Naive thymus-derived CD4-positive, alpha-beta T cell (primary cell): ENCODE measurements at regions not wholly inside any gene's neighbourhood (a gene's known extent, or its start where the extent isn't known, plus 50 kb on each side); places are given as distances from the start of the nearest gene placed in this dataset.
"Not testable (repeated sequence)": the region's sequence is repeated elsewhere in the genome, so short reads cannot be mapped to it uniquely, and the experiment has no call there.

Experiments used
- ATAC-seq: fragments of 150-1000 bp; cut with Tn5 transposase; 2 replicates; pipeline ENCODE4 v1.10.0; 2021; ENCODE audit warnings: mild to moderate bottlenecking, moderate library complexity
- CTCF ChIA-PET: fragments of 350-600 bp; sonication (Branson Sonifier 250); formaldehyde crosslinking; loops from one replicate; lab custom pipeline; 2021; ENCODE audit warnings: antibody characterized with exemption; lab: Charles Lee
- POLR2A ChIA-PET: fragments of 350-600 bp; sonication (Branson Sonifier 250); formaldehyde crosslinking; loops from one replicate; lab custom pipeline; 2021; ENCODE audit warnings: antibody characterized with exemption, inconsistent platforms; lab: Charles Lee
- DNase-seq, 9 donors: peaks; one replicate each; pipeline versions ENCODE4 v3.0.0 to v3.0.0-alpha.2; 2020 to 2022; ENCODE audit warnings: mixed read lengths in 1 of 9
- H3K27ac ChIP-seq: one replicate; pipeline ENCODE4 v1.7.0; 2013; ENCODE audit warnings: mild to moderate bottlenecking, low read depth, low read length, moderate library complexity
- H3K27me3 ChIP-seq, 2 donors: one replicate each; pipeline ENCODE4 v1.7.0; 2013; ENCODE audit warnings: low read length in 2 of 2, mild to moderate bottlenecking in 2 of 2, moderate library complexity in 2 of 2; ENCODE audit not compliant: control insufficient read depth in 2 of 2, insufficient read depth in 2 of 2
- H3K36me3 ChIP-seq, 3 experiments: 1 replicate in 2 of 3; 2 replicates in 1 of 3; pipeline ENCODE4 v1.7.0; 2013; ENCODE audit warnings: low read length in 3 of 3, mild to moderate bottlenecking in 3 of 3, moderate library complexity in 1 of 3; ENCODE audit not compliant: insufficient read depth in 3 of 3, control insufficient read depth in 2 of 3
- H3K4me1 ChIP-seq, 2 donors: one replicate each; pipeline ENCODE4 v1.7.0; 2013; ENCODE audit warnings: low read length in 2 of 2, mild to moderate bottlenecking in 2 of 2, moderate library complexity in 1 of 2; ENCODE audit not compliant: control insufficient read depth in 2 of 2, insufficient read depth in 2 of 2
- H3K4me3 ChIP-seq: 2 replicates; pipeline ENCODE4 v1.7.0; 2013; ENCODE audit warnings: mild to moderate bottlenecking, low read length
- H3K9me3 ChIP-seq, 3 experiments: 1 replicate in 2 of 3; 2 replicates in 1 of 3; pipeline ENCODE4 v1.7.0; 2013; ENCODE audit warnings: low read length in 3 of 3; ENCODE audit not compliant: control insufficient read depth in 2 of 3
- H3K27ac Mint-ChIP-seq, 9 donors: one replicate each; pipeline ENCODE4 v1.8.0; 2020 to 2022; ENCODE audit warnings: mixed read lengths in 9 of 9, mild to moderate bottlenecking in 8 of 9, moderate library complexity in 5 of 9, inconsistent platforms in 2 of 9
- H3K27me3 Mint-ChIP-seq, 5 donors: one replicate each; pipeline ENCODE4 v1.8.0; 2021 to 2022; ENCODE audit warnings: mixed read lengths in 5 of 5, mild to moderate bottlenecking in 1 of 5
- H3K36me3 Mint-ChIP-seq, 5 donors: one replicate each; pipeline ENCODE4 v1.8.0; 2020 to 2022; ENCODE audit warnings: mixed read lengths in 5 of 5, mild to moderate bottlenecking in 3 of 5, inconsistent platforms in 1 of 5
- H3K4me1 Mint-ChIP-seq, 7 donors: one replicate each; pipeline ENCODE4 v1.8.0; 2020 to 2022; ENCODE audit warnings: mixed read lengths in 7 of 7, mild to moderate bottlenecking in 3 of 7, inconsistent platforms in 1 of 7
- H3K4me3 Mint-ChIP-seq, 10 donors: one replicate each; pipeline ENCODE4 v1.8.0; 2020 to 2022; ENCODE audit warnings: mild to moderate bottlenecking in 10 of 10, mixed read lengths in 10 of 10, moderate library complexity in 6 of 10, inconsistent platforms in 2 of 10
- H3K9me3 Mint-ChIP-seq, 11 donors: one replicate each; pipeline ENCODE4 v1.8.0; 2020 to 2022; ENCODE audit warnings: mixed read lengths in 11 of 11, mild to moderate bottlenecking in 4 of 11, inconsistent platforms in 1 of 11, moderate library complexity in 1 of 11
- intact Hi-C, 2 donors: fragments of 100-400 bp; cut with micrococcal nuclease; formaldehyde crosslinking; loops; one replicate each; pipeline ENCODE4 v1.15.1; 2023

DNA sequence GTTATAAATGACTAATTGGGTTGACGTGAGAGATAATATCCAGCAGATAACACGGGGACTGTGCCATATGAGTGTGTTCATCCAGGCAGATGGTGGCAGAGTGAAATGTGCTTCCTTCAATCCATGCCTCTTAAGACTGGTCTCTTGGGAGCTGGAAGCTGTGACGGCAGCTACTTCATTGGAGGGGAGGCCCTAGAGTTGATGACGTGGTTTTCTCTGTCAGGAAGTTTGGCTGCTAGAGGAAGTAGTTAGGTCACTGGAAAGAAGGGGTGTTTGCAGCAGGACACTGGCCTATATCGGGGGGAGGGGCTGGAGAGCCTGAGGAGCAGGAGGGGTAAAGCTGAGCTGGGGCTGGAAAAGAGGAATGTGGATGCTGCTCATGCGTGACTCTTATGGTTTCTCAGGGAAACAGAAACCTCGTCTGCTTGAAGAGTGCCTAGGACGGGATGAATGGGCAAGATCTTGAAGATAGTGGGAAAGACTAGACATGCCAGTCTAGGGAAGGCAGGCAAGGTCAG is 3051.6 kb downstream of the RPIA start:
- H3K27ac ChIP-seq, POLR2A ChIA-PET, H3K27ac Mint-ChIP-seq, H3K4me3 ChIP-seq, H3K4me1 Mint-ChIP-seq, intact Hi-C loops, H3K9me3 ChIP-seq, H3K4me3 Mint-ChIP-seq, DNase-seq, H3K4me1 ChIP-seq, H3K27me3 ChIP-seq, CTCF ChIA-PET, H3K36me3 Mint-ChIP-seq, H3K36me3 ChIP-seq: not testable (repeated sequence)
- H3K27me3 Mint-ChIP-seq = peaks cover 0 to 14% (median 5%) of the 10 kb centered on the region in 5 donors
- ATAC-seq = peak; percentile 20
- peaks cover 0 to 12% (median 2%) of the 10 kb centered on the region in 11 donors for H3K9me3 Mint-ChIP-seq

DNA sequence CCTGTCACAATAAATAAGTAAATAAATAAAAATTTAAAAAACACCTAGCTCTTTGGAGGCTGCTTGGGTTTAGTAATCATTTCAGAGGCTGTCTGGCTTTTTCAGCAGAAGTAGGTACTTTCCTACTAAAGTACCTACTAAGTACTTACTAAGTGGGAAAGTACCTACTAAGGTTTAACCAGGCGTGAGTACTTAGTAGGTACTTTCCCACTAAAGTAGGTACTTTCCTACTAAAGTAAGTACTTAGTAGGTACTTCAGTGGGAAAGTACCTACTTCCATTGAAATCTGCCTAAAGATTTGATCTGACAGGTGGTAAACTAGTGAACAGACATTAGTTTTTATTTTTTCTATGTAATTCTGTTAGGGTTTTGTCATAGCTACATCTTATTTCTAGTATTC is 3052.4 kb downstream of the RPIA start:
- Mint-ChIP-seq H3K27me3 (peaks cover 4 to 19% (median 11%) of the 10 kb centered on the region in 5 donors), H3K36me3 (peaks cover 0 to 10% (median 0%) of the 10 kb centered on the region in 5 donors), H3K9me3 (peaks cover 0 to 16% (median 5%) of the 10 kb centered on the region in 11 donors)
- H3K27ac ChIP-seq, H3K36me3 ChIP-seq, H3K4me3 Mint-ChIP-seq, H3K4me1 Mint-ChIP-seq, POLR2A ChIA-PET, H3K4me1 ChIP-seq, ATAC-seq, DNase-seq, CTCF ChIA-PET, H3K27ac Mint-ChIP-seq, H3K27me3 ChIP-seq, intact Hi-C loops, H3K9me3 ChIP-seq, H3K4me3 ChIP-seq: not testable (repeated sequence)

DNA sequence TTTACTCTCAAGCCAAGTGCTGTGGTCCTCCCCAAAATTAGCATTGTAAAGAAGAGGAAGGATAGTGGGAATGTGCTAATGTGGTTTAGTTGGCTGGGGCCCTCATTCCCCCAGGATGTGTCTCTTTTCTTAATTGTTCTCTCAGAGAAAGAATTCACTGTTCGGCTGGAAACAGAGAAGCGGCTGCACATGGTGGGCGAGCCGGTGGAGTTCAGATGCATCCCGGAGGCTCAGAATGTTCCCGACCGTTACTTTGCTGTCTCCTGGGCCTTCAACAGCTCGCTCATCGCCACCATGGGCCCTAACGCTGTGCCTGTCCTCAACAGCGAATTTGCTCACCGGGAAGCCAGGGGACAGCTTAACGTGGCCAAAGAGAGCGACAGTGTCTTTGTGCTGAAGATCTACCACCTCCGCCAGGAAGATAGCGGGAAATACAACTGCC is 3053.2 kb downstream of the RPIA start:
- POLR2A ChIA-PET, H3K27ac ChIP-seq, ATAC-seq, H3K9me3 ChIP-seq, H3K4me1 ChIP-seq, H3K36me3 ChIP-seq, intact Hi-C loops, H3K4me3 ChIP-seq, CTCF ChIA-PET, DNase-seq, H3K4me1 Mint-ChIP-seq, H3K27me3 ChIP-seq, H3K4me3 Mint-ChIP-seq, H3K27ac Mint-ChIP-seq: not testable (repeated sequence)
- Mint-ChIP-seq H3K27me3 (peaks cover 9 to 24% (median 11%) of the 10 kb centered on the region in 5 donors), H3K36me3 (peaks cover 0 to 10% (median 0%) of the 10 kb centered on the region in 5 donors), H3K9me3 (peaks cover 0 to 21% (median 6%) of the 10 kb centered on the region in 11 donors)

DNA sequence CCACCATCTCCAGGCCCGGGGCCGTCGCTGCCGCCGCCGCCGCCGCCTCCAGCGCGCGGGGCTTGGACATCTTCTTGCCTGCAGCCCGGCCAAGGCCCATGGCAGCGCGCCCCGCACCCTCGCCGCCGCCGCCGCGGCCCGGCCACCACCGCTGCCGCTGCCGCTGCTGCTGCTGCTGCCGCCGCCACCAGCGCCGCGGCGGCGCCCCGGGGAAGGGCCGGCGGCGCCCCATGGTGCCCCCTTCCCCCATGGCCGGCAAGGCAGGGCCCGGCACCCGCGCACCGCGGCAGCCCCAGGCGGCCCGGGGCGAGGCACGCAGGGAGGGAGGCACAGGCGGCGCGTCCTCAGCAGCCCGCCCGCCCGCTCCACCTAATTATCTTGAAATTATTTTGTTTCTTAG is 3057.4 kb downstream of the RPIA start:
- POLR2A ChIA-PET = no interaction called here
- H3K36me3 Mint-ChIP-seq = peaks cover 0 to 7% (median 0%) of the 10 kb centered on the region in 5 donors
- Histone ChIP-seq H3K4me1 (no peaks in the 10 kb centered on the region), H3K27ac (no peak overlapping the region), H3K9me3 (no peaks in the 10 kb centered on the region), H3K27me3 (no peaks in the 10 kb centered on the region), H3K36me3 (no peaks in the 10 kb centered on the region), H3K4me3 (no peak overlapping the region)
- H3K9me3 Mint-ChIP-seq = peaks cover 0 to 15% (median 5%) of the 10 kb centered on the region in 11 donors
- CTCF ChIA-PET = no interaction called here
- H3K4me1 Mint-ChIP-seq = no peaks in the 10 kb centered on the region
- H3K27me3 Mint-ChIP-seq = peaks cover 6 to 10% (median 9%) of the 10 kb centered on the region in 5 donors
- intact Hi-C loops = no loop called here
- DNase-seq = no peak
- ATAC-seq = peak; percentile 63
- no peak overlapping the region for H3K4me3 Mint-ChIP-seq
- no peak overlapping the region for H3K27ac Mint-ChIP-seq

DNA sequence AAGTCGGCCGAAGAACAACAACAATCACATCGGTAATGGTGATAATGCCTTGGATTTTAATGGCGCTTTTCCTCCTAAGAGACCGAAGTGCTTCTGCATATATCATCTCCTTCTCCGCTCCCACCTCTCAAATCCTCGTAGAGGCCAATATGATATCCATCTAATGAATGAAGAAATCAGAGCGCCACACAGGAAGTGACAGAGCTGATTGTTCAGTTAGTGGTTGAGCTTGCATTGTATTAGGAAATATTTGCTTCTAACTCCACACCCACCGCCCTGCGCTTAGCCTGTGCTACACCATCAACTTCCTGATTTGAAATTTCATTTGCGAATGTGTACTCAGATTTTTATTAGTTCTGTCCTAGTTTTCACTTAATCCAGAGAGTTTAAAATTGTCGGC is 3058.2 kb downstream of the RPIA start:
- POLR2A ChIA-PET, H3K36me3 Mint-ChIP-seq, DNase-seq, H3K9me3 ChIP-seq, H3K27ac Mint-ChIP-seq, intact Hi-C loops, H3K27ac ChIP-seq, CTCF ChIA-PET, H3K36me3 ChIP-seq, H3K4me3 ChIP-seq, H3K27me3 ChIP-seq, H3K4me1 Mint-ChIP-seq, H3K4me1 ChIP-seq, H3K4me3 Mint-ChIP-seq: not testable (repeated sequence)
- peaks cover 6 to 10% (median 9%) of the 10 kb centered on the region in 5 donors for H3K27me3 Mint-ChIP-seq
- H3K9me3 Mint-ChIP-seq = peaks cover 0 to 15% (median 5%) of the 10 kb centered on the region in 11 donors
- ATAC-seq = peak; percentile 75

DNA sequence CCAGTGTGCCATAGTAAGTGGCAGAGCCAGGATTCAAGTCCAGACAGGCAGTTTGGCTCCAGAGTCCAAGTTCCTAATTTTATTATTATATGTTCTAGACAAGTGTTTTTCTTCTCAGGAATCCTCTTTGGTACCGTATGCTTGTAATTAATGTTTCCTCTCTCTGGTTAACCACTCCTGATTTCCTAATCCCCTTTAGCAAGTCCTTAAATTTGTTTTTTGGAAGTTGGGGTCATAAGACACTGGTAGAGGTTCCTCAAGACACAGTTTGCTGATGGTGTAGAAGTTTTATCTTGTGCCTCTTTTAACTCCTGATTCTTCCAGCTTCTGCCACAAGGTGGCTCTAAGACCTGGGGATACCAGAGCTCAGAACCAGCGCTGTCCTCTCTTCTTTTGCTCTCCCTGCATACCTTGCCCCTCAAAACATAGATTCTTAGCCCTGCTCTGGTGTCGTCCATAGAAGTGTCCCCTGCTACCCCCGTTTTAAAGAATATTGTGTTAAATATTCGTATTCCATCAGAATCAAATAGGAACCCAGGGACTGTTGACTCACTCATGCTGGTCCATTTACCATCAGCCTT is 3068.0 kb downstream of the RPIA start:
- H3K9me3 Mint-ChIP-seq, H3K27me3 ChIP-seq, H3K27me3 Mint-ChIP-seq, H3K4me1 ChIP-seq, POLR2A ChIA-PET, CTCF ChIA-PET, H3K36me3 Mint-ChIP-seq, intact Hi-C loops, H3K27ac ChIP-seq, H3K27ac Mint-ChIP-seq, H3K4me1 Mint-ChIP-seq, H3K9me3 ChIP-seq, H3K4me3 Mint-ChIP-seq, H3K4me3 ChIP-seq, H3K36me3 ChIP-seq, DNase-seq: not testable (repeated sequence)
- ATAC-seq = peak; percentile 44

DNA sequence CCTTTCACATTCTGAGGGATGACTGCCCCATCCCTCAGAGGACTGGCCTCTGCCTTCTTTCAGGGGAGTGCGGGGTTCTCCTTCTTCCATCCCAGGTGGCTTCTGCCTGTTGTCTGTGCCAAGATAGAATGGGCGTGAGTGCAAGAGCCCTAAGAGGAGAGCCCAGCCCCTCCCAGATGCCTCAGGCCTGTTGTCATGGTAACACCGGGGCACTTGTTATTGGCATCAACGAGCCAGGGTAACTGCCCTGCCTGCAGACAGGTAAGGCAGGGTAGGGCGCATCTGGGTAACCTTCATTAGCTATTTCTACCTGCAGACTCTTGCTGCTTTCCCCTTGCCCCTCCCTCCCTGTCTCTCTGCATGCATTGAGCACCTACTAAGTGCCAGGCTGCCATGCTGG is 3069.2 kb downstream of the RPIA start:
- POLR2A ChIA-PET, H3K36me3 Mint-ChIP-seq, H3K4me1 ChIP-seq, H3K36me3 ChIP-seq, ATAC-seq, H3K27me3 Mint-ChIP-seq, H3K27ac Mint-ChIP-seq, H3K9me3 Mint-ChIP-seq, H3K9me3 ChIP-seq, H3K4me3 ChIP-seq, H3K27ac ChIP-seq, DNase-seq, H3K27me3 ChIP-seq, H3K4me1 Mint-ChIP-seq, H3K4me3 Mint-ChIP-seq, CTCF ChIA-PET, intact Hi-C loops: not testable (repeated sequence)
